Endodermal cell (in vitro differentiated cells): ENCODE measurements at regions not wholly inside any gene's neighbourhood (a gene's known extent, or its start where the extent isn't known, plus 50 kb on each side); places are given as distances from the start of the nearest gene placed in this dataset.

Source experiments
- DNase-seq: peaks from one replicate; pipeline ENCODE4 v3.0.0-alpha.2; 2017
- H3K27ac ChIP-seq: 2 replicates; pipeline ENCODE4 v1.5.1; 2013; ENCODE audit warnings: mild to moderate bottlenecking, low read depth, low read length, moderate library complexity
- H3K27me3 ChIP-seq: 2 replicates; pipeline ENCODE4 v1.6.1; 2013; ENCODE audit warnings: mild to moderate bottlenecking, low read length, moderate library complexity; ENCODE audit not compliant: insufficient read depth, control insufficient read depth, poor library complexity, severe bottlenecking
- H3K36me3 ChIP-seq: 2 replicates; pipeline ENCODE4 v1.7.0; 2013; ENCODE audit warnings: mild to moderate bottlenecking, low read length, moderate library complexity; ENCODE audit not compliant: control insufficient read depth, insufficient read depth
- H3K4me1 ChIP-seq: one replicate; pipeline ENCODE4 v1.7.0; 2013; ENCODE audit warnings: low read length; ENCODE audit not compliant: control insufficient read depth, insufficient read depth
- H3K4me3 ChIP-seq: 2 replicates; pipeline ENCODE4 v1.5.1; 2013; ENCODE audit warnings: mild to moderate bottlenecking, low read length, moderate library complexity
- H3K9ac ChIP-seq: 2 replicates; pipeline ENCODE4 v1.6.1; 2013; ENCODE audit warnings: mild to moderate bottlenecking, low read length, moderate library complexity; ENCODE audit not compliant: poor library complexity, severe bottlenecking; ENCODE audit errors: extremely low read depth
- H3K9me3 ChIP-seq: 2 replicates; pipeline ENCODE4 v1.6.1; 2013; ENCODE audit warnings: mild to moderate bottlenecking, low read length, moderate library complexity; ENCODE audit not compliant: control insufficient read depth
- H3K27ac Mint-ChIP-seq: 2 replicates; pipeline ENCODE4 v1.8.0; 2020; ENCODE audit warnings: mixed read lengths
- H3K27me3 Mint-ChIP-seq: 2 replicates; pipeline ENCODE4 v1.8.0; 2021; ENCODE audit warnings: mild to moderate bottlenecking, mixed read lengths; ENCODE audit not compliant: insufficient read depth
- H3K36me3 Mint-ChIP-seq: 2 replicates; pipeline ENCODE4 v1.8.0; 2020; ENCODE audit warnings: low read depth, mixed read lengths
- H3K4me1 Mint-ChIP-seq: 2 replicates; pipeline ENCODE4 v1.8.0; 2020; ENCODE audit warnings: mixed read lengths
- H3K4me3 Mint-ChIP-seq: 2 replicates; pipeline ENCODE4 v1.8.0; 2020; ENCODE audit warnings: mild to moderate bottlenecking, moderate library complexity, mixed read lengths
- H3K9me3 Mint-ChIP-seq: 2 replicates; pipeline ENCODE4 v1.8.0; 2020; ENCODE audit warnings: mild to moderate bottlenecking, mixed read lengths
- WGBS, 2 experiments: methylation state at CpG; one replicate each; pipeline versions ENCODE4 v1.1.5 to v1.1.7; 2013; ENCODE audit warnings: missing lambda C conversion rate in 2 of 2, mixed read lengths in 1 of 2; ENCODE audit not compliant: insufficient coverage in 1 of 2, insufficient read length in 1 of 2; 5-methylcytosine and 5-hydroxymethylcytosine counted together
- TF ChIP-seq, protein P1 (sequence below): fragments of 200-600 bp; sonication (generic); conservative IDR thresholded peaks from 2 replicates; pipeline ENCODE4 v1.5.0; 2021; ENCODE audit warnings: antibody characterized with exemption, mild to moderate bottlenecking

GRCh38 chr7:156121434-156121833 lies 309.2 kb upstream of the SHH start:
- Histone ChIP-seq H3K9me3 (no peaks in the 10 kb centered on the region), H3K36me3 (no peaks in the 10 kb centered on the region), H3K4me1 (no peaks in the 10 kb centered on the region), H3K4me3 (no peak overlapping the region), H3K9ac (no peak overlapping the region), H3K27me3 (no peaks in the 10 kb centered on the region), H3K27ac (no peak overlapping the region)
- Mint-ChIP-seq H3K4me1 (no peaks in the 10 kb centered on the region), H3K9me3 (no peaks in the 10 kb centered on the region), H3K27me3 (no peaks in the 10 kb centered on the region), H3K27ac (no peak overlapping the region), H3K36me3 (no peaks in the 10 kb centered on the region), H3K4me3 (no peak overlapping the region)
- TF ChIP-seq, protein P1, sequence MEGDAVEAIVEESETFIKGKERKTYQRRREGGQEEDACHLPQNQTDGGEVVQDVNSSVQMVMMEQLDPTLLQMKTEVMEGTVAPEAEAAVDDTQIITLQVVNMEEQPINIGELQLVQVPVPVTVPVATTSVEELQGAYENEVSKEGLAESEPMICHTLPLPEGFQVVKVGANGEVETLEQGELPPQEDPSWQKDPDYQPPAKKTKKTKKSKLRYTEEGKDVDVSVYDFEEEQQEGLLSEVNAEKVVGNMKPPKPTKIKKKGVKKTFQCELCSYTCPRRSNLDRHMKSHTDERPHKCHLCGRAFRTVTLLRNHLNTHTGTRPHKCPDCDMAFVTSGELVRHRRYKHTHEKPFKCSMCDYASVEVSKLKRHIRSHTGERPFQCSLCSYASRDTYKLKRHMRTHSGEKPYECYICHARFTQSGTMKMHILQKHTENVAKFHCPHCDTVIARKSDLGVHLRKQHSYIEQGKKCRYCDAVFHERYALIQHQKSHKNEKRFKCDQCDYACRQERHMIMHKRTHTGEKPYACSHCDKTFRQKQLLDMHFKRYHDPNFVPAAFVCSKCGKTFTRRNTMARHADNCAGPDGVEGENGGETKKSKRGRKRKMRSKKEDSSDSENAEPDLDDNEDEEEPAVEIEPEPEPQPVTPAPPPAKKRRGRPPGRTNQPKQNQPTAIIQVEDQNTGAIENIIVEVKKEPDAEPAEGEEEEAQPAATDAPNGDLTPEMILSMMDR, result no peak
- DNase-seq, result no peak
- 91 to 93% methylated on average over 10 of the region's 10 CpGs for WGBS, 2 experiments

DNA sequence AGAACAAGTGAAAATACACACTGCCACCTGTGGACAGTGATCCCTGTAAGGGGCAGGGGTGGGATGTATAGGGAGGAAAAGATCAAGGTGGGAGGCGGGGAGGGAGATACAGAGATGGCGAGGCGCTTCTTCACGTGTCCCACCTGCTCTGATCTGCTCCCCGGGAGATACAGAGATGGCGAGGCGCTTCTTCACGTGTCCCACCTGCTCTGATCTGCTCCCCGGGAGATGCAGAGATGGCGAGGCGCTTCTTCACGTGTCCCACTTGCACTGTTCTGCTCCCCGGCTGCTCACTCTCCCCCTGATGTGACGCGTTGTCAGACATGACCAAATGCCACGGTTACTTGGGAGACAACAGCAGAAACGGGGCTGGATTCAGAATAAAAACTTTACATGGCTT lies 308.3 kb upstream of the SHH start:
- H3K4me3 ChIP-seq, result no peak overlapping the region
- no peaks in the 10 kb centered on the region for H3K4me1 ChIP-seq
- no peaks in the 10 kb centered on the region for H3K9me3 Mint-ChIP-seq
- no peak overlapping the region for H3K9ac ChIP-seq
- 93 to 96% methylated on average over 15 to 17 of the region's 17 CpGs for WGBS, 2 experiments
- no peak for DNase-seq
- H3K27me3 Mint-ChIP-seq, result no peaks in the 10 kb centered on the region
- H3K9me3 ChIP-seq, result no peaks in the 10 kb centered on the region
- H3K27ac ChIP-seq, result no peak overlapping the region
- H3K27me3 ChIP-seq, result no peaks in the 10 kb centered on the region
- TF ChIP-seq, protein P1, result no peak
- no peak overlapping the region for H3K27ac Mint-ChIP-seq
- H3K4me1 Mint-ChIP-seq, result no peaks in the 10 kb centered on the region
- no peaks in the 10 kb centered on the region for H3K36me3 ChIP-seq
- H3K36me3 Mint-ChIP-seq, result no peaks in the 10 kb centered on the region
- no peak overlapping the region for H3K4me3 Mint-ChIP-seq

GRCh38 chr7:156119771-156120170 lies 307.5 kb upstream of the SHH start:
- H3K27ac ChIP-seq, result no peak overlapping the region
- H3K27me3 ChIP-seq, result no peaks in the 10 kb centered on the region
- Mint-ChIP-seq H3K4me3 (no peak overlapping the region), H3K36me3 (no peaks in the 10 kb centered on the region), H3K4me1 (no peaks in the 10 kb centered on the region), H3K27ac (no peak overlapping the region), H3K27me3 (no peaks in the 10 kb centered on the region), H3K9me3 (no peaks in the 10 kb centered on the region)
- no peaks in the 10 kb centered on the region for H3K36me3 ChIP-seq
- no peak overlapping the region for H3K9ac ChIP-seq
- H3K4me3 ChIP-seq, result no peak overlapping the region
- no peaks in the 10 kb centered on the region for H3K9me3 ChIP-seq
- WGBS, 2 experiments, result 87 to 93% methylated on average over 6 of the region's 6 CpGs
- H3K4me1 ChIP-seq, result no peaks in the 10 kb centered on the region
- TF ChIP-seq, protein P1, result no peak
- no peak for DNase-seq
